Glutamatergic neuron (in vitro differentiated cells): ENCODE measurements at regions not wholly inside any gene's neighbourhood (a gene's known extent, or its start where the extent isn't known, plus 50 kb on each side); places are given as distances from the start of the nearest gene placed in this dataset.
"Not testable (repeated sequence)": the region's sequence is repeated elsewhere in the genome, so short reads cannot be mapped to it uniquely, and the experiment has no call there.

Source experiments
- DNase-seq: peaks from one replicate; pipeline ENCODE4 v3.0.0; 2022
- H3K27ac Mint-ChIP-seq: one replicate; pipeline ENCODE4 v1.8.0; 2020; ENCODE audit warnings: mild to moderate bottlenecking, mixed read lengths, inconsistent platforms; ENCODE audit not compliant: unreplicated experiment
- H3K27me3 Mint-ChIP-seq: one replicate; pipeline ENCODE4 v1.8.0; 2020; ENCODE audit warnings: mild to moderate bottlenecking, moderate library complexity, mixed read lengths, inconsistent platforms; ENCODE audit not compliant: unreplicated experiment
- H3K36me3 Mint-ChIP-seq: one replicate; pipeline ENCODE4 v1.8.0; 2020; ENCODE audit warnings: mild to moderate bottlenecking, mixed read lengths, inconsistent platforms; ENCODE audit not compliant: unreplicated experiment
- H3K4me1 Mint-ChIP-seq: one replicate; pipeline ENCODE4 v1.8.0; 2020; ENCODE audit warnings: mild to moderate bottlenecking, low read depth, mixed read lengths, inconsistent platforms; ENCODE audit not compliant: unreplicated experiment
- H3K4me3 Mint-ChIP-seq: one replicate; pipeline ENCODE4 v1.8.0; 2020; ENCODE audit warnings: mild to moderate bottlenecking, mixed read lengths, inconsistent platforms; ENCODE audit not compliant: unreplicated experiment
- H3K9me3 Mint-ChIP-seq: one replicate; pipeline ENCODE4 v1.8.0; 2020; ENCODE audit warnings: mild to moderate bottlenecking, moderate library complexity, mixed read lengths, inconsistent platforms; ENCODE audit not compliant: unreplicated experiment
- TF ChIP-seq, protein P1 (sequence below): fragments of 200-600 bp; sonication (generic); IDR thresholded peaks from one replicate; pipeline ENCODE4 v1.5.0; 2021; ENCODE audit not compliant: partially characterized antibody, unreplicated experiment

- no peaks in the 10 kb centered on the region for H3K4me1 Mint-ChIP-seq
- H3K27ac Mint-ChIP-seq = no peak overlapping the region
- no peaks in the 10 kb centered on the region for H3K27me3 Mint-ChIP-seq
- TF ChIP-seq, protein P1, sequence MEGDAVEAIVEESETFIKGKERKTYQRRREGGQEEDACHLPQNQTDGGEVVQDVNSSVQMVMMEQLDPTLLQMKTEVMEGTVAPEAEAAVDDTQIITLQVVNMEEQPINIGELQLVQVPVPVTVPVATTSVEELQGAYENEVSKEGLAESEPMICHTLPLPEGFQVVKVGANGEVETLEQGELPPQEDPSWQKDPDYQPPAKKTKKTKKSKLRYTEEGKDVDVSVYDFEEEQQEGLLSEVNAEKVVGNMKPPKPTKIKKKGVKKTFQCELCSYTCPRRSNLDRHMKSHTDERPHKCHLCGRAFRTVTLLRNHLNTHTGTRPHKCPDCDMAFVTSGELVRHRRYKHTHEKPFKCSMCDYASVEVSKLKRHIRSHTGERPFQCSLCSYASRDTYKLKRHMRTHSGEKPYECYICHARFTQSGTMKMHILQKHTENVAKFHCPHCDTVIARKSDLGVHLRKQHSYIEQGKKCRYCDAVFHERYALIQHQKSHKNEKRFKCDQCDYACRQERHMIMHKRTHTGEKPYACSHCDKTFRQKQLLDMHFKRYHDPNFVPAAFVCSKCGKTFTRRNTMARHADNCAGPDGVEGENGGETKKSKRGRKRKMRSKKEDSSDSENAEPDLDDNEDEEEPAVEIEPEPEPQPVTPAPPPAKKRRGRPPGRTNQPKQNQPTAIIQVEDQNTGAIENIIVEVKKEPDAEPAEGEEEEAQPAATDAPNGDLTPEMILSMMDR = no peak
- no peaks in the 10 kb centered on the region for H3K36me3 Mint-ChIP-seq
- no peak for DNase-seq
- no peak overlapping the region for H3K4me3 Mint-ChIP-seq
- H3K9me3 Mint-ChIP-seq = no peaks in the 10 kb centered on the region
These were observed 1889.1 kb upstream of the AGA start for GRCh38 chr4:179331362-179331761.

DNA sequence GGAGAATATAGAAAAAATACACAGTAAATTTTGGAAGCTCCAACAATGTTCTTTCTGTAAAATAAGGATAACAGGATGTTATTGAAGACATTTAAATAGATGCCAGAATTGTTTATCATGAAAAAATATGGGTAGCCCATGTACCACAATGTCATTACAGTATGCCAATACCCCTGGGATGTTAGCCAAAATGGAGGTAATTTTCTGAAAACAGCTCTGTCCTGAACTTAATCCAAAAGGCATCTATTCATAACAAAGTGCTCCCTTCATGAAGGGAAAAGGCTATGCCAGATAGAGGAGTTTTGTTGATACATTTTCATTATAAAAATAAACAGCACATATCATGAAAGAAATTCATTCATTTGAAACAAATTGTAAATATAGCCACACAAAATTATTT, 1902.6 kb upstream of the AGA start:
- TF ChIP-seq, protein P1 = no peak
- no peaks in the 10 kb centered on the region for H3K36me3 Mint-ChIP-seq
- no peaks in the 10 kb centered on the region for H3K9me3 Mint-ChIP-seq
- H3K4me1 Mint-ChIP-seq = no peaks in the 10 kb centered on the region
- no peak overlapping the region for H3K27ac Mint-ChIP-seq
- no peaks in the 10 kb centered on the region for H3K27me3 Mint-ChIP-seq
- DNase-seq = no peak
- no peak overlapping the region for H3K4me3 Mint-ChIP-seq

GRCh38 chr4:179352221-179352620, 1910.0 kb upstream of the AGA start:
- H3K4me3 Mint-ChIP-seq = no peak overlapping the region
- DNase-seq = no peak
- no peak overlapping the region for H3K27ac Mint-ChIP-seq
- H3K9me3 Mint-ChIP-seq = no peaks in the 10 kb centered on the region
- H3K4me1 Mint-ChIP-seq = peaks cover 7% of the 10 kb centered on the region
- no peaks in the 10 kb centered on the region for H3K27me3 Mint-ChIP-seq
- no peaks in the 10 kb centered on the region for H3K36me3 Mint-ChIP-seq
- TF ChIP-seq, protein P1 = no peak

- Mint-ChIP-seq H3K4me1 (peaks cover 7% of the 10 kb centered on the region), H3K4me3 (no peak overlapping the region), H3K27ac (no peak overlapping the region), H3K27me3 (no peaks in the 10 kb centered on the region), H3K36me3 (no peaks in the 10 kb centered on the region), H3K9me3 (no peaks in the 10 kb centered on the region)
- DNase-seq = no peak
- TF ChIP-seq, protein P1 = no peak
These were observed 1911.5 kb upstream of the AGA start for GRCh38 chr4:179353786-179354185.

DNA sequence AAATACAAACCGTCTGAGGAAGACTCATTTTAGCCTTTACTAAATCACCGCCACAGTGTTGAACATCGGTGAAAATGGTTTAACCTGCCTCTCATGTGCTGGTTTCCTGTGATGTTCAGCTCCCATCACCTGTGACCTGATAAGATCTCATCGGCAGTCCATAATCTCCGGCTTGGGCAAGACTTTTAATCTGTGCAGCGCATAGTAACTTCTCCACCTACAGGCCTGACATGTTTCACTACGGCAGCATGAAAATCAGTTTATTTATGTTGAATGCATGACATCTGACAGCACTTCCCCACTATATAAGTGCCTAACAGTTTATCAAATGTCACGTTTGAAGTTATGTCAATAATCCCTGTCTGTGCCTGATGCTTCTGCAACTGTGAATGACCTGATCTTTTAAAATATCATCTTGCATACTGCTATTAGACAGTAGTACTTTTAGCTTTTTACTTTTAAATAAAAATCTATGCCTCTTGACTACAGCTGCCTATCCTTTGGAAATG, 1919.8 kb upstream of the AGA start:
- Mint-ChIP-seq H3K4me1 (no peaks in the 10 kb centered on the region), H3K27me3 (no peaks in the 10 kb centered on the region), H3K36me3 (no peaks in the 10 kb centered on the region), H3K9me3 (no peaks in the 10 kb centered on the region), H3K4me3 (no peak overlapping the region), H3K27ac (no peak overlapping the region)
- TF ChIP-seq, protein P1 = no peak
- DNase-seq = no peak

DNA sequence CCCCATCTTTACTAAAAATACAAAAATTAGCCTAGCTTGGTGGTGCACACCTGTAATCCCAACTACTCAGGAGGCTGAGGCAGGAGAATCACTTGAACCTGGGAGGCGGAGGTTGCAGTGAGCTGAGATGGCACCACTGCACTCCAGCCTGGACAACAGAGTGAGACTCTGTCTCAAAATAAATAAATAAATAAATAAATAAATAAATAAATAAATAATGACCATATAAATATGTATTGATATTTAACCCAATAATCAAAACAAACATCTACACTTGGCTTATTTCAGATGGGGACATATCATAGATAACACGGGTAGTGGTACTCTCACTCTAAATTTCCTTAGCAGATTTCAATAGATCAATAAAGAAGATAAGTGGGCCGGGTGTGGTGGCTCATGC, 1923.7 kb upstream of the AGA start:
- H3K36me3 Mint-ChIP-seq, H3K9me3 Mint-ChIP-seq, DNase-seq, H3K27ac Mint-ChIP-seq, H3K4me3 Mint-ChIP-seq, H3K4me1 Mint-ChIP-seq, H3K27me3 Mint-ChIP-seq: not testable (repeated sequence)
